GM19043 (cell line): ENCODE measurements at regions not wholly inside any gene's neighbourhood (a gene's known extent, or its start where the extent isn't known, plus 50 kb on each side); places are given as distances from the start of the nearest gene placed in this dataset.
"Not testable (repeated sequence)": the region's sequence is repeated elsewhere in the genome, so short reads cannot be mapped to it uniquely, and the experiment has no call there.

Experiments
- ATAC-seq: cut with Tn5 transposase; IDR thresholded peaks from one replicate; pipeline ENCODE4 v1.9.1; 2021; ENCODE audit warnings: low read depth; ENCODE audit not compliant: unreplicated experiment

GRCh38 chr15:98085003-98085639 is 124.6 kb downstream of the ARRDC4 start:
- ATAC-seq, result no peak

- peak; percentile 81 for ATAC-seq
These were observed 127.9 kb downstream of the ARRDC4 start for GRCh38 chr15:98088307-98088945.

GRCh38 chr15:98089352-98089751 is 128.8 kb downstream of the ARRDC4 start:
- not testable (repeated sequence) for ATAC-seq

GRCh38 chr15:98097986-98098385 is 137.5 kb downstream of the ARRDC4 start:
- ATAC-seq, result not testable (repeated sequence)

GRCh38 chr15:98100606-98101005 is 140.1 kb downstream of the ARRDC4 start:
- ATAC-seq, result not testable (repeated sequence)

- no peak for ATAC-seq
These were observed 143.1 kb downstream of the ARRDC4 start for GRCh38 chr15:98103570-98103969.

GRCh38 chr15:98104386-98105151 is 144.1 kb downstream of the ARRDC4 start:
- not testable (repeated sequence) for ATAC-seq

- not testable (repeated sequence) for ATAC-seq
These were observed 146.2 kb downstream of the ARRDC4 start for GRCh38 chr15:98106615-98107194.

GRCh38 chr15:98111806-98112205 is 151.3 kb downstream of the ARRDC4 start:
- ATAC-seq, result no peak

GRCh38 chr15:98113327-98113726 is 152.8 kb downstream of the ARRDC4 start:
- ATAC-seq, result no peak

- ATAC-seq, result no peak
These were observed 160.1 kb downstream of the ARRDC4 start for GRCh38 chr15:98120561-98120960.

- ATAC-seq, result no peak
These were observed 161.0 kb downstream of the ARRDC4 start for GRCh38 chr15:98121536-98121935.

- ATAC-seq, result no peak
These were observed 161.5 kb downstream of the ARRDC4 start for GRCh38 chr15:98121957-98122356.

- no peak for ATAC-seq
These were observed 162.8 kb downstream of the ARRDC4 start for GRCh38 chr15:98123297-98123696.

GRCh38 chr15:98123834-98124233 is 163.3 kb downstream of the ARRDC4 start:
- no peak for ATAC-seq

- ATAC-seq, result no peak
These were observed 164.1 kb downstream of the ARRDC4 start for GRCh38 chr15:98124581-98124980.

- ATAC-seq, result no peak
These were observed 166.0 kb downstream of the ARRDC4 start for GRCh38 chr15:98126326-98127085.

GRCh38 chr15:98127586-98127985 is 167.1 kb downstream of the ARRDC4 start:
- ATAC-seq, result no peak

GRCh38 chr15:98131924-98132323 is 171.4 kb downstream of the ARRDC4 start:
- no peak for ATAC-seq

GRCh38 chr15:98134905-98135304 is 174.4 kb downstream of the ARRDC4 start:
- no peak for ATAC-seq
